Muscle of leg (tissue), 3 donors: ENCODE measurements at regions not wholly inside any gene's neighbourhood (a gene's known extent, or its start where the extent isn't known, plus 50 kb on each side); places are given as distances from the start of the nearest gene placed in this dataset.

Experiments used
- DNase-seq: peaks from one replicate; pipeline ENCODE4 v3.0.0; 2013
- H3K27ac ChIP-seq: one replicate; pipeline ENCODE4 v1.5.1; 2013; ENCODE audit warnings: mild to moderate bottlenecking, low read length, control low read depth
- H3K27me3 ChIP-seq: one replicate; pipeline ENCODE4 v1.6.1; 2013; ENCODE audit warnings: low read length; ENCODE audit not compliant: control insufficient read depth, insufficient read depth
- H3K36me3 ChIP-seq: one replicate; pipeline ENCODE4 v1.6.1; 2013; ENCODE audit warnings: low read length; ENCODE audit not compliant: control insufficient read depth, insufficient read depth
- H3K4me1 ChIP-seq: one replicate; pipeline ENCODE4 v1.6.1; 2013; ENCODE audit warnings: low read length; ENCODE audit not compliant: control insufficient read depth, insufficient read depth
- H3K4me3 ChIP-seq: one replicate; pipeline ENCODE4 v1.5.1; 2013; ENCODE audit warnings: low read length, control low read depth
- H3K9me3 ChIP-seq: replicated peaks from 2 replicates; pipeline ENCODE4 v1.6.1; 2013; ENCODE audit warnings: low read depth, low read length; ENCODE audit not compliant: control insufficient read depth
- WGBS: methylation state at CpG from one replicate; pipeline ENCODE4 v1.1.5; 2013; ENCODE audit warnings: missing lambda C conversion rate; ENCODE audit not compliant: insufficient coverage; 5-methylcytosine and 5-hydroxymethylcytosine counted together

DNA sequence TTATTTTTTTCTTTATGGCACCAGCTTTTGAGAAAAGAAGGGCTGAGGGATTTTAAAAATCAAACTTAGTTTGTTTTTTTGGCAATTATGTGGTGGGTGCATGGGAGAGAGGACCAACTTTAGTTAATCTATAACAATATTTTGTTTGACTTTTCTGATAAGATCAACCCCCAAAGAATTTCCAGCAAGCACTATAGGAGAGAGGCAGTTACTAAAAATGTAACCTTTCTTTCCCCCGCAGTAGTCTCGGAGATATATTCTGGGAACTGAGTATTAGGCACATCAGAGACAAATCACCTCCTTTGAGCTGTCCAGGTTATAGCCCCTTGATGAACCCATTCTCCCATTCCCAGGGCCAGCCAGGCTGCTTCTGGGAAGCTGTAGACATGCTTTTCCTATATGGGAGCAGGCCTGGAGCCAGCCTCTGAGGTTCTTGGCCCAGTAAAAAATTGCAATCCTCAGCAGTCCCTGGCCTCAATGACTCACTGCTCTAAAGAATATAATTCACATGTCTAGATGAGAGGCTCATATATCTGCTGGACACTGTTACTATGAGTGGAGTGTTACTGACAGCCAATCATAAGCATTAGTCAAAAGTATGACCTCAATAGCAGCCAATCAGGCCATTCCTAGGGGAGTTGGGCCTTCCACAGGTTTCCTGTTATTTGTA, 138.3 kb upstream of the AGBL1 start:
- Histone ChIP-seq H3K27ac (peak overlapping the region; percentile 13), H3K27me3 (no peaks in the 10 kb centered on the region), H3K4me1 (peaks cover 6% of the 10 kb centered on the region), H3K4me3 (no peak overlapping the region), H3K36me3 (no peaks in the 10 kb centered on the region), H3K9me3 (no peaks in the 10 kb centered on the region)
- 30% methylated on average over 2 of the region's 2 CpGs for WGBS
- DNase-seq = peak; percentile 90

DNA sequence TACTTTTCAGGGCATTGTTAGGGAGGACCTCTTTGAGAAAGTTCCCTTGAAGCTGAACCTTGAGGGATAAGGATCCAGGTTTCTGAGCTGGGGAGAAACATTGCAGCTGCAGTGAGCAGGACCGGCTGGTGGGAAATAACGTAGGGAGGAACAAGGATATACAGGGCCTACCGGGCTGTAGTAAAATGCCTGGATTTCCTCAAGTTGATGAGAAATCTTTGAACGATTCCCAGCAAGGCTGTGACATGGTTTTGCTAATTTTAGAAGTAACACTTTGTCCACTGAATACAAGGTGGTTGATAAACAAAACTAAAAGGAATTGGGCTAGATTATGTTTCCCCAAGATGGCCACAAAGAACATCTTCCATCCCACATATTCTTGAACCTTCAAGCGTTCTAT, 137.0 kb upstream of the AGBL1 start:
- no peak overlapping the region for H3K27ac ChIP-seq
- no peaks in the 10 kb centered on the region for H3K36me3 ChIP-seq
- no peak overlapping the region for H3K4me3 ChIP-seq
- peaks cover 6% of the 10 kb centered on the region for H3K4me1 ChIP-seq
- 96% methylated on average over 3 of the region's 5 CpGs for WGBS
- no peak for DNase-seq
- H3K9me3 ChIP-seq = no peaks in the 10 kb centered on the region
- peaks cover 1% of the 10 kb centered on the region for H3K27me3 ChIP-seq

DNA sequence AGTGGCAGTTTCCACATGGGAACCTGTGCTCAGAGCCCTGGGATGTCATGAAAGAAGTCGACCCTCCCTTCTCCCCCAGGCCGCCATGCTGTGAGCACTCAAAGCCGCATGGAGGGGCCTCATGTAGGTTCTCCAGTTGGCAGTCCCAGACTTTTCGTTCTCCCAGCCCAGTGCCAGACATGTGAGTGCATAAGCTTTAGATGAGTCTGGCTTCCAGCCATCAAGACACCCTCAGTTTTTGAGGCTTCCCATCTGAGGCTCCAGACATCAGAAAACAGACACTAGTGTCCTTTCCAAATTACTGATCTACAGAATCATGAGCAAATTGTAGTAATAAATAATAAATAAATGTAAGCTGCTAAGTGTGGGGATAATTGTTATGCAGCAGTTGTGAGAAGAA, 136.5 kb upstream of the AGBL1 start:
- no peak overlapping the region for H3K4me3 ChIP-seq
- H3K4me1 ChIP-seq = peaks cover 6% of the 10 kb centered on the region
- no peaks in the 10 kb centered on the region for H3K9me3 ChIP-seq
- H3K27me3 ChIP-seq = peaks cover 2% of the 10 kb centered on the region
- no peaks in the 10 kb centered on the region for H3K36me3 ChIP-seq
- DNase-seq = no peak
- WGBS = 83% methylated on average over 3 of the region's 4 CpGs
- no peak overlapping the region for H3K27ac ChIP-seq

DNA sequence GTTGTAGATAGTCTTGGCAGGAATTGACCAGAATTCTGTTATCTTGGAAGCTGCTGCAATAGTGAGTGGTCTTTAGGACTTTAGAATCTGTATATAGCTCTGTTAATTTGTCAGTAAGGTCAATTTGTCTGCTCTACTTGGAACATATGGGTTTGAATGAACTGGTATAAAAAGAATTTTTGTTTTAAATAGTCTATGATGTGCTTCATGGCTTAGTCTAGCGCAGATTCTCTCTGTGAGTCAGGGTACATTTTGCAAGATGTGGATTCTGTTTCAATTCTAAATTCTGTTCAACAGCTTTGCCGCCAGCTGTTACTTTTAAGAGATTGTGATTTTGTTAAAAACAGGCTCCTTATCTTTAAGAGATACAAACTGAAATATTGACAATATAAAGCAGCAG, 135.9 kb upstream of the AGBL1 start:
- no CpG with 5 or more reads among the region's 2 CpGs for WGBS
- DNase-seq = peak; percentile 9
- no peak overlapping the region for H3K27ac ChIP-seq

DNA sequence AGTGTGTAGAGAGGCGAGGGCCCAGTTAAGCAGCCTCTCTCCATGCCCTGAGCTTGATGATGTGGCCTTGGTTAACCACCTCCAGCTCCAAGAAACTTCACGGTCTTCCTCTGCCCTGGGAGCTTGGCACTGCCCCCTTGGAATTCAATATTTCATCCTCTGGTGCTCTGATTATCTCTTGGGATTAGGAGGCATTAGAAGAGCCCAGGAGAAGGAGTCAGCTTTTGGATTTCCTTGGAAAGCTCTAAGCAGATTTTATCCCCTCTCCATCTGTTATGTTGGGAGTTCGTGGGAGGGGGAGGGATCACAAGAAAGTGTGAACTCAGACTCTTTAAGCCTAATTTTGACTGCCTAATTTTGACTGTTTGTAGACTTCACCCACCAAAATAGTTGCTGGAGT, 132.7 kb upstream of the AGBL1 start:
- no peak overlapping the region for H3K27ac ChIP-seq
- H3K36me3 ChIP-seq = no peaks in the 10 kb centered on the region
- WGBS = no CpG with 5 or more reads among the region's 3 CpGs
- H3K9me3 ChIP-seq = no peaks in the 10 kb centered on the region
- no peak overlapping the region for H3K4me3 ChIP-seq
- H3K4me1 ChIP-seq = peaks cover 18% of the 10 kb centered on the region
- DNase-seq = no peak
- H3K27me3 ChIP-seq = peaks cover 2% of the 10 kb centered on the region

More for the DNA sequence above, 135.9 kb upstream of the AGBL1 start:
- H3K27me3 ChIP-seq = peaks cover 2% of the 10 kb centered on the region
- peaks cover 6% of the 10 kb centered on the region for H3K4me1 ChIP-seq
- no peak overlapping the region for H3K4me3 ChIP-seq
- no peaks in the 10 kb centered on the region for H3K36me3 ChIP-seq
- H3K9me3 ChIP-seq = no peaks in the 10 kb centered on the region

DNA sequence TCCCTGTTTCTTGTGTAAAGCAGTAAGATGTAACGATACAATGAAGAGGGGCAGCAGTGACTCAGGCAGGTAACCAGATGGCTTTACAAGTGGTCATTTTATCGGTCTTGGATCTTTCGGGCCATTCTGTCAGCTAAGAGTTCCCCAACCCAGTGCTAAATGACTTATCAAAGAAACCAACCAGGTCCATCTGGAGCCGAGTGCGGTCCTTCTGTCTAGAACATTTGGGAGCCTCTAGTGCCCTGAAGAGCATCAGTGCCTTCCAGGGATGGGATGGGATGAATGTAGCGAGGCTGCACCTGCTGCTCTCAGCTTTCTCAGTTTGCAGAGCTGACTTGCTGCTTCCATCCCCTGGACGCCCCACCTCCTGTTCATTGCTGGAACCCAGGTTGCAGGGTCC, 131.7 kb upstream of the AGBL1 start:
- no peak overlapping the region for H3K4me3 ChIP-seq
- no peaks in the 10 kb centered on the region for H3K9me3 ChIP-seq
- DNase-seq = no peak
- 92% methylated on average over 3 of the region's 7 CpGs for WGBS
- peaks cover 2% of the 10 kb centered on the region for H3K27me3 ChIP-seq
- H3K27ac ChIP-seq = no peak overlapping the region
- H3K36me3 ChIP-seq = no peaks in the 10 kb centered on the region
- peaks cover 18% of the 10 kb centered on the region for H3K4me1 ChIP-seq

DNA sequence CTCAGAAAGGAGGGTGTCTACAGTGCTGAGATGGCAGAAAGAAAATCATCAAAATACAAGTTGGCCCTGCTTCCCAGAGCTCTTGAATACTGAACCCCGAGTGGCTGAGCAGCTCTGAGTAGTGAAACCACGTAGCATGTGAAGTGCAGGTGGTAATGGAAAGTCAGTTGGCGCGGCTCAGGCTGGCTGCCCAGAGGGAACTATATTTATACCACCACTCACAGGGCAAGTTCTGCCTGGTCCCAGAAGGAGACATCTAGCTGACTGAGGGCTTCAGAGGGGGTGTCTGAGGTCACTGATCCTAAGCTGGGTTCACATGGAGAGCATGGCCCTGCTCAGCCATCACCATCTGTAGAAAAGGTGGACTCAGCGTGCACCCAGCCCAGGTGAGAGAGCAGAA, 129.6 kb upstream of the AGBL1 start:
- DNase-seq = peak; percentile 30

DNA sequence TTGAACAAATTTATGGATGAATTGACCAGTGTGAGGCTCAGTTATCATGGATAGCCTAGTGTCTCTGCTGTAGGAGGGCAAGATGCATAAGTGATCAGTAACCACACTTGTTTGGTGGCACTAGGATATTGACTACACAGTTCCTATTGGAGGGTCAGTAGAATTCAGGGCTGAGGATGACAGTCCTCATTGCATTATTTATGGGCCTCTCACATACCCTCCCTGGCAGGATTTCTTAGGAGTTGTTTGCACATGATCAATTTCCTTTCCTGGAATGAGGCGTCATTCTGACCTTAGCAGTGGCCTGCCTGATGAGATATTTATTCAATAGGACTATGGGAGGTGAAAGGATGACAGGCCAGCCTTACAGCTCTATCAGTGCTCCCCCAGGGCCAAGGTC, 125.1 kb upstream of the AGBL1 start:
- no peak overlapping the region for H3K4me3 ChIP-seq
- WGBS = no CpG with 5 or more reads among the region's 1 CpG
- peaks cover 10% of the 10 kb centered on the region for H3K4me1 ChIP-seq
- no peak for DNase-seq
- H3K27me3 ChIP-seq = no peaks in the 10 kb centered on the region
- no peak overlapping the region for H3K27ac ChIP-seq
- no peaks in the 10 kb centered on the region for H3K9me3 ChIP-seq
- no peaks in the 10 kb centered on the region for H3K36me3 ChIP-seq

More for the DNA sequence above, 129.6 kb upstream of the AGBL1 start:
- peaks cover 12% of the 10 kb centered on the region for H3K4me1 ChIP-seq
- H3K36me3 ChIP-seq = no peaks in the 10 kb centered on the region
- peak overlapping the region; percentile 47 for H3K27ac ChIP-seq
- H3K4me3 ChIP-seq = no peak overlapping the region
- H3K27me3 ChIP-seq = peaks cover 2% of the 10 kb centered on the region
- WGBS = 80% methylated on average over 1 of the region's 5 CpGs
- no peaks in the 10 kb centered on the region for H3K9me3 ChIP-seq

DNA sequence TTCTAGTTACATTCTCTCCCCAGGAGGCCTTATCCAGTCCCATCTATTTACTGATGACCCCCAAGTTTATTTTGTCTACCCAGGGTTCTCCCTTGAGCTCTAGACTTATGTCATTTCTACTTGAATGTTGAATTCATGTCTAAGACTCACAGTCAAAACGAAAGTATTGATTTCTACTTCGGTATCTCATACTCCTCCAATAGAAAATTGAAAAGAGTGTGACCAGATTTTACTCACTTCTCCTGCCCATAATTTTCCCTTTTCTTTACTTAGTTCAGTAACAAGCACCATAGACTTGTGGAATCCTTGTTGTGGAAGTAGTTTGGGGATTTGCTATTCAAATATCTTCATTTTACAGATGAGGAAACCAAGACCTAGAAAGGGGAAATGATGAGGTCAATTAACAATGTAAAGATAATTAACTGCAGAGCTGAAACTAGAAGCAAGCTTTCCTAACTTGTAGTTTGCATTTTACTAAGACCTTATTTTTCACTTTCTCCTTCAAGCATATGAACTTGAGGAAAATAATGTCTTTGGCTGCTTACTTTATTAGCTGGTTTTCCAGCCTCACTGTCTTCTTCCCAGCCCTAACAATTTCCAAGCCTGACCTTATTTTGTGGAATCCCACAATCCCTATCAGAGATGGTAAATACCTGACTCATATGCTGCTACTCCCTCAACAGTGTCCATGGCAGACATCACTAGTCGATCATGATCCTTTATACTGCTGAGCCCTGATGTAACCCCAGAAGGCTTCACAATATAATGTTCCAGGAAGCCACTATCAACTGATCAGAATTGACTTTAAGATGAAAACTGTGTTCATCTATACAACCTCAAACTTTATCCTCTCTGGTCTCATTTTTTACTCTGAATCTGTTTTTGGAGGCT, 123.9 kb upstream of the AGBL1 start:
- H3K27me3 ChIP-seq = no peaks in the 10 kb centered on the region
- no peak overlapping the region for H3K4me3 ChIP-seq
- H3K36me3 ChIP-seq = no peaks in the 10 kb centered on the region
- no CpG with 5 or more reads among the region's 3 CpGs for WGBS
- no peaks in the 10 kb centered on the region for H3K9me3 ChIP-seq
- no peaks in the 10 kb centered on the region for H3K4me1 ChIP-seq
- H3K27ac ChIP-seq = no peak overlapping the region
- no peak for DNase-seq

DNA sequence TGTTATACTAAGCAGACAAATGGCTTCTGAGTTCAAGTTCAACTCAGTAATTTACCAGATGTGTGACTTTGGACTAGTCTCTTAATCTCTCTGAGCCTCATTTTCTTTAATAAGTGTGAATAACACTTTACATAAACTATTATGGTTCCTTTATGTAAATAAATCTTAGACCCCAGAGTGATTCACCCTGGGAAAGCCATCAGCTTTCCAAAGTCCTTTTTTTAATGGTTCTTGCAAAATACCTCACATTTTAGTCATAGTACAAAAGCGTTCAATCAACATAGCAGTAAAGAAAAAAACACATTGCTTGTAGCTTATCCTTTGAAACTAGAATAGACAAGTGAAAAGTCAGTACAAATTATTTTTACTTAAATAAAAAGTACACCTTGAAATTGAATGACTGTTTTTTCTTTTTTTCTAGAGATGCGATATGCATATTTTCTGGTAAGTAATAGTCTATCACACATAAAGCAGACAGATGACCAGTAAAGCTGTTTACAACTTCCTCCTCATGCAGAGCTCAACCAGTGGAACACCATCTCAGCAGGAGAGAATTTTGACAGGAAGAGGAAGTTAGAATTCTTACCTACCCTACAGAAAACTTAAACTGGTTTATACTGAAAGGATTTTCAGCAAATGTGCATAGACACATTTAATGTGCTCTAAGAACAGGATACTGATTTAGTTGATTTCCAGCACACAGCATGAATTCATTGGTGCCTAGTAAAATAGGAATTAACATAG, 123.0 kb upstream of the AGBL1 start:
- DNase-seq = no peak
- Histone ChIP-seq H3K4me3 (no peak overlapping the region), H3K4me1 (no peaks in the 10 kb centered on the region), H3K9me3 (no peaks in the 10 kb centered on the region), H3K27me3 (no peaks in the 10 kb centered on the region), H3K36me3 (no peaks in the 10 kb centered on the region), H3K27ac (no peak overlapping the region)
- no CpG with 5 or more reads among the region's 2 CpGs for WGBS
